ENCODE measurements at regions not wholly inside any gene's neighbourhood (a gene's known extent, or its start where the extent isn't known, plus 50 kb on each side); places are given as distances from the start of the nearest gene placed in this dataset.

- no peak for DNase-seq
These were observed 214.4 kb downstream of the SPRY2 start for GRCh38 chr13:80126389-80127068.

- no peak for DNase-seq
These were observed 217.0 kb downstream of the SPRY2 start for GRCh38 chr13:80123945-80124344.

- no peak for DNase-seq
These were observed 219.9 kb downstream of the SPRY2 start for GRCh38 chr13:80121038-80121437.

GRCh38 chr13:80118506-80118905 is 222.4 kb downstream of the SPRY2 start:
- no peak for DNase-seq

- DNase-seq, result no peak
These were observed 222.8 kb downstream of the SPRY2 start for GRCh38 chr13:80118099-80118498.

- no peak for DNase-seq
These were observed 223.4 kb downstream of the SPRY2 start for GRCh38 chr13:80117515-80117914.

GRCh38 chr13:80116107-80116506 is 224.8 kb downstream of the SPRY2 start:
- peak; percentile 84 for DNase-seq

- DNase-seq, result no peak
These were observed 225.3 kb downstream of the SPRY2 start for GRCh38 chr13:80115616-80116015.

- no peak for DNase-seq
These were observed 227.0 kb downstream of the SPRY2 start for GRCh38 chr13:80113714-80114454.

GRCh38 chr13:80109303-80109702 is 231.6 kb downstream of the SPRY2 start:
- no peak for DNase-seq

GRCh38 chr13:80105350-80105749 is 235.6 kb downstream of the SPRY2 start:
- DNase-seq, result no peak

- DNase-seq, result no peak
These were observed 239.9 kb downstream of the SPRY2 start for GRCh38 chr13:80101040-80101439.

- DNase-seq, result peak; percentile 84
These were observed 240.3 kb downstream of the SPRY2 start for GRCh38 chr13:80100636-80101035.

GRCh38 chr13:80097561-80097960 is 243.4 kb downstream of the SPRY2 start:
- no peak for DNase-seq

GRCh38 chr13:80096383-80096782 is 244.5 kb downstream of the SPRY2 start:
- DNase-seq, result peak; percentile 12

- DNase-seq, result no peak
These were observed 246.4 kb downstream of the SPRY2 start for GRCh38 chr13:80094526-80094925.

- no peak for DNase-seq
These were observed 247.0 kb downstream of the SPRY2 start for GRCh38 chr13:80093888-80094287.

GRCh38 chr13:80086304-80086721 is 254.6 kb downstream of the SPRY2 start:
- no peak for DNase-seq

- peak; percentile 97 for DNase-seq
These were observed 256.9 kb downstream of the SPRY2 start for GRCh38 chr13:80083853-80084676.

- peak; percentile 83 for DNase-seq
These were observed 257.7 kb downstream of the SPRY2 start for GRCh38 chr13:80083081-80083852.

- DNase-seq, result peak; percentile 83
These were observed 258.4 kb downstream of the SPRY2 start for GRCh38 chr13:80082396-80083080.

- DNase-seq, result no peak
These were observed 266.1 kb downstream of the SPRY2 start for GRCh38 chr13:80074811-80075210.
